WI38 (cell line): ENCODE measurements at regions not wholly inside any gene's neighbourhood (a gene's known extent, or its start where the extent isn't known, plus 50 kb on each side); places are given as distances from the start of the nearest gene placed in this dataset.

Source experiments
- H3K4me3 ChIP-seq: 2 replicates; pipeline ENCODE4 v1.5.1; 2011; ENCODE audit warnings: low read depth, mild to moderate bottlenecking, control low read depth, low read length
- CTCF ChIP-seq: IDR thresholded peaks from 2 replicates; pipeline ENCODE4 v1.5.1; 2012; ENCODE audit warnings: low read depth, mild to moderate bottlenecking, control low read depth, low read length

- no peak overlapping the region for H3K4me3 ChIP-seq
- TF ChIP-seq CTCF, result no peak
These were observed 786.1 kb downstream of the KCNJ2 start for GRCh38 chr17:70955441-70955840.

- no peak overlapping the region for H3K4me3 ChIP-seq
- TF ChIP-seq CTCF, result no peak
These were observed 787.4 kb downstream of the KCNJ2 start for GRCh38 chr17:70956726-70957125.

GRCh38 chr17:70961341-70961740 is 792.0 kb downstream of the KCNJ2 start:
- no peak for TF ChIP-seq CTCF
- H3K4me3 ChIP-seq, result no peak overlapping the region

- H3K4me3 ChIP-seq, result no peak overlapping the region
- no peak for TF ChIP-seq CTCF
These were observed 799.0 kb downstream of the KCNJ2 start for GRCh38 chr17:70968302-70968701.

- TF ChIP-seq CTCF, result no peak
- H3K4me3 ChIP-seq, result no peak overlapping the region
These were observed 800.2 kb downstream of the KCNJ2 start for GRCh38 chr17:70969521-70970034.

- no peak for TF ChIP-seq CTCF
- H3K4me3 ChIP-seq, result no peak overlapping the region
These were observed 807.1 kb downstream of the KCNJ2 start for GRCh38 chr17:70976447-70976846.

GRCh38 chr17:70984873-70985272 is 815.5 kb downstream of the KCNJ2 start:
- H3K4me3 ChIP-seq, result no peak overlapping the region
- no peak for TF ChIP-seq CTCF
